ENCODE measurements at regions not wholly inside any gene's neighbourhood (a gene's known extent, or its start where the extent isn't known, plus 50 kb on each side); places are given as distances from the start of the nearest gene placed in this dataset.

DNA sequence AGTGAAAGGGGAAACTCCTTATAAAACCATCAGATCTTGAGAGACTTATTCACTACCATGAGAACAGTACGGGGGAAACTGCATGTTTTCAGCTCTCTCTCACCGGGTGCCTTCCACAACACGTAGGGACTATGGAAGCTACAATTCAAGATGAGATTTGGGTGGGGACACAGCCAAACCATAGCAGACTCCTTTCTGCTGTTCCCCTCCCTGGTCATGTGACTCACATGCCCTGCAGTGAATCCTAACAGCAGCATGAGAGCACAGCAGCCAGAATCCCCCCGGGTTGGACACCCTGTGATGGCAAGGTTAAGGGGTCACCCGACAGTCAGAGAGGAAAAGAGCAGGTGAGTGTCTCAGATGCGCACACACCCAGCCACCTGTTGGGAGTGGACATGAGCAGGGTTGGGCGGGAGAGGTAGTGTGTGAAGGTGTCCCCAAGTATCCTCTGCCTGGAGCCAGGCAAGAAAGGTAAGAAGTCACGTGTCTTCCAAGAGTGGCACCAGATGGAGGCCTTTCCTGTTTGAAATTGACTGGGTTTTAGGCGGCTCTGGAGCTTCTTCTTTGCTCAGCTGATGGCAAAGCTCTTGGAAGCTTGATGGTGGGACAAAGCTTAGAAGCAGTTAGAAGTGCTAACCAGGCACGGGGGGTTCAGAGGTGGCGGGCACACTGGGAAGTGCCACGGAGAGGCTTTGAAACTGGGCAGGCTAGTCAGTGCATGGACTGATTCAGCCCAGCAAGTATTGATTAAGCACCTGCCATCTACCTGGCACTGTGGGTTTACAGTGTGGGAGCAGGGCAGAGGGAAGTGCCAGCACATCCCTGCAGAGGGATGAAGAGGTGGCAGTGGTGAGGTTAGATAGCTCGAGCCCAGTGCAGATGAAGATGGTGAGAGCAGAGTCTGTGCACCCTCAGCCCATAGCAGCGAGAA lies 68.7 kb downstream of the RHOB start:
- TF ChIP-seq, protein P1, sequence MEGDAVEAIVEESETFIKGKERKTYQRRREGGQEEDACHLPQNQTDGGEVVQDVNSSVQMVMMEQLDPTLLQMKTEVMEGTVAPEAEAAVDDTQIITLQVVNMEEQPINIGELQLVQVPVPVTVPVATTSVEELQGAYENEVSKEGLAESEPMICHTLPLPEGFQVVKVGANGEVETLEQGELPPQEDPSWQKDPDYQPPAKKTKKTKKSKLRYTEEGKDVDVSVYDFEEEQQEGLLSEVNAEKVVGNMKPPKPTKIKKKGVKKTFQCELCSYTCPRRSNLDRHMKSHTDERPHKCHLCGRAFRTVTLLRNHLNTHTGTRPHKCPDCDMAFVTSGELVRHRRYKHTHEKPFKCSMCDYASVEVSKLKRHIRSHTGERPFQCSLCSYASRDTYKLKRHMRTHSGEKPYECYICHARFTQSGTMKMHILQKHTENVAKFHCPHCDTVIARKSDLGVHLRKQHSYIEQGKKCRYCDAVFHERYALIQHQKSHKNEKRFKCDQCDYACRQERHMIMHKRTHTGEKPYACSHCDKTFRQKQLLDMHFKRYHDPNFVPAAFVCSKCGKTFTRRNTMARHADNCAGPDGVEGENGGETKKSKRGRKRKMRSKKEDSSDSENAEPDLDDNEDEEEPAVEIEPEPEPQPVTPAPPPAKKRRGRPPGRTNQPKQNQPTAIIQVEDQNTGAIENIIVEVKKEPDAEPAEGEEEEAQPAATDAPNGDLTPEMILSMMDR (conservative IDR thresholded peaks at IDR 0.05), result no peak
- no peak for TF ChIP-seq ZFX (IDR thresholded peaks at IDR 0.05)

Data from C4-2B (cell line).